AG04450 (cell line): ENCODE measurements at regions not wholly inside any gene's neighbourhood (a gene's known extent, or its start where the extent isn't known, plus 50 kb on each side); places are given as distances from the start of the nearest gene placed in this dataset.

Source experiments
- CTCF ChIA-PET: fragments of 300-600, 350-600 bp; formaldehyde crosslinking; extraction: SDS; loops from one replicate; lab custom pipeline; 2022; ENCODE audit warnings: antibody characterized with exemption, inconsistent platforms; lab: Charles Lee
- POLR2A ChIA-PET: fragments of 350-600 bp; formaldehyde crosslinking; extraction: SDS; loops from one replicate; lab custom pipeline; 2021; ENCODE audit warnings: antibody characterized with exemption, inconsistent platforms; lab: Yijun Ruan, JAX
- DNase-seq: peaks from one replicate; pipeline ENCODE4 v3.0.0-alpha.2; 2011; ENCODE audit warnings: low read depth, low spot score
- H3K27ac ChIP-seq: one replicate; pipeline ENCODE4 v1.5.1; 2012; ENCODE audit warnings: low read depth, low read length, control low read depth
- H3K27me3 ChIP-seq: one replicate; pipeline ENCODE4 v1.6.0; 2012; ENCODE audit warnings: low read length; ENCODE audit not compliant: control insufficient read depth, insufficient read depth
- H3K4me3 ChIP-seq: 2 replicates; pipeline ENCODE4 v1.5.1; 2011; ENCODE audit warnings: mild to moderate bottlenecking, low read depth, low read length, control low read depth
- H3K9me3 ChIP-seq: 2 replicates; pipeline ENCODE4 v1.5.1; 2012; ENCODE audit warnings: low read length; ENCODE audit not compliant: control insufficient read depth, insufficient read depth
- TF ChIP-seq, protein P1 (sequence below): IDR thresholded peaks from 2 replicates; pipeline ENCODE4 v1.5.1; 2011; ENCODE audit warnings: low read depth, low read length, control low read depth, inconsistent platforms

DNA sequence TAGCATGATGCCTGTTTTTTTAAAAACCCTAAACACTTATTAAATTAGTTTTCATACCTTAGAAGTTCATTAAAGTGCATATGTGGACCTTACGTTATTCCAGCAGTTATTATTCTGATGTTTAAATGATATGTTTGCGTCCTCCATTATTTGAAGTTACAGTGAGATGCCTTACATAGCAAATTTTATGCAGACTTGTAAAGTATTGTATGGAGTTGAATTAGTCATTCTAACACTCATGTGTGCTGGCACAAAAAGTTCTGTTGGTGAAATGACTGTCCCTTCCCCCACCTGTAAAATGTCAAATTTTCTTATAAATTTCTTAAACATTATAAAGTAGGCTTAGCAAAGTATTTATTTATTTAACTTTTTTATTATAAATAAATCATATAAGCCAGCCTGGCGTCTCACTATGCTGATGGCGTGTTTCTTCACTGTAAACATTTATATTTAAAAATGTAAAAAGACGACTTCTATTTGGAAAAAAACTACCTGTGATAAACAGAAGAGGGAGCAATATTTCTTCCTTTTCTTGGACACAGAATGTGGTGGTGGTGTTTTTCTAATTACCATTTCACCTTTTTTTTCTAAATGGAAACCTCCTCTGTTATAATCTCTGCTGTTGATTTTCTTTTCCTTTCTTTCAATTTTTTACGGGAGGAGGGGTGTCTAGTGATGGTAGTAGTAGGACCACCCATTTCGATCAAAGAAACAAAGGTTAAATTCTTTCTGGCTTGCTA is 155.4 kb downstream of the RFPL4B start:
- DNase-seq, result no peak
- Histone ChIP-seq H3K27ac (no peak overlapping the region), H3K27me3 (no peaks in the 10 kb centered on the region), H3K4me3 (no peak overlapping the region), H3K9me3 (no peaks in the 10 kb centered on the region)
- CTCF ChIA-PET, result interaction anchor here (0.7 to 1.1 kb wide), 5 partner anchors 22 to 1377 kb away, joined by 3 to 4 read pairs (median 4); no protein-coding TSS in a partner anchor
- POLR2A ChIA-PET, result interaction anchor here (0.6 to 0.7 kb wide), 2 partner anchors 198 to 337 kb away, joined by 3 to 4 read pairs; no protein-coding TSS in a partner anchor
- TF ChIP-seq, protein P1, sequence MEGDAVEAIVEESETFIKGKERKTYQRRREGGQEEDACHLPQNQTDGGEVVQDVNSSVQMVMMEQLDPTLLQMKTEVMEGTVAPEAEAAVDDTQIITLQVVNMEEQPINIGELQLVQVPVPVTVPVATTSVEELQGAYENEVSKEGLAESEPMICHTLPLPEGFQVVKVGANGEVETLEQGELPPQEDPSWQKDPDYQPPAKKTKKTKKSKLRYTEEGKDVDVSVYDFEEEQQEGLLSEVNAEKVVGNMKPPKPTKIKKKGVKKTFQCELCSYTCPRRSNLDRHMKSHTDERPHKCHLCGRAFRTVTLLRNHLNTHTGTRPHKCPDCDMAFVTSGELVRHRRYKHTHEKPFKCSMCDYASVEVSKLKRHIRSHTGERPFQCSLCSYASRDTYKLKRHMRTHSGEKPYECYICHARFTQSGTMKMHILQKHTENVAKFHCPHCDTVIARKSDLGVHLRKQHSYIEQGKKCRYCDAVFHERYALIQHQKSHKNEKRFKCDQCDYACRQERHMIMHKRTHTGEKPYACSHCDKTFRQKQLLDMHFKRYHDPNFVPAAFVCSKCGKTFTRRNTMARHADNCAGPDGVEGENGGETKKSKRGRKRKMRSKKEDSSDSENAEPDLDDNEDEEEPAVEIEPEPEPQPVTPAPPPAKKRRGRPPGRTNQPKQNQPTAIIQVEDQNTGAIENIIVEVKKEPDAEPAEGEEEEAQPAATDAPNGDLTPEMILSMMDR, result peak; percentile 51

DNA sequence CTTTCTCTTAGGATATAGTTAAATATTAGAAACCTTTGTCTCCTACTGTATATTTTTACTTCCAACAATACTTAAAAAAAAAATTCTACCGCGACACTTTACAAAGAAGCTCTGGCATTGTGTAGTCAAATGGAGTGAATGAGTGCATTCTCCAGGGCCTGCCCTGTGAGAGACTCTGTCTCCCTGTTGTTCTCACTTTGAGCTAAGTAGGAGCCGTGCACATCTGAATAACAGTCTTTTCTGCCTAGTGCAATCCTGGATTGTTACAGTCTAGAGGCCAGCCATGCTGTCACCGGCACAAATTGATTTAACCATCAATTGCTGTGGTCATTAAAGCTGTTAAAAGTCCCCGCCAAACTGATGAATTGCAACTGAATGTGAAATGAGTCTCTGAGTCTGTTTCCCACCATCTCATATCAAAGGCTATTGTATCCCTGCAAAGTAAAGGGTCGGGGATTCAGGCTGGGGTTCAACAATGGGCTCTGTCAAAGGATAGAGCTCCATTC is 156.0 kb downstream of the RFPL4B start:
- no peak overlapping the region for H3K4me3 ChIP-seq

DNA sequence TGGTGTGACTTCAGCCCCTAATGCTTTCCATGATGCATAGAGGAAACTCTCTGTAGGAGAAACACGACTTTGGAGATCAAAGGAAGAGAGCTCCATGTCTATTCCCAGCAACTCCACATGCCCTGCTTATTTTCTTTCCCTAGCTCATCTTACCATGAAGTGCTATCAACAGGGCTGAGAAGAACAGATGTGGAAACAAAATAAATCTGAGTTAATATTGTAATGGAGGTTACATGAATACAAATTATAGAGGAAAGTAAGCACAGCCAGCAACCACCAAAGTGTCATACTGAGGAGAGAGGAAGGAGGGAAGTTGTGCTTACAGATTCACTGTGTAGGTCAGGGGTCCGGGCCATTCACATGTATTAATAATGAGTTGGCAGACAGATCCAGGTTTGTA is 157.5 kb downstream of the RFPL4B start:
- no peak overlapping the region for H3K4me3 ChIP-seq
- H3K27me3 ChIP-seq, result no peaks in the 10 kb centered on the region
- ChIA-PET CTCF (interaction anchor here (0.6 to 1.2 kb wide), 2 partner anchors 70 to 163 kb away, joined by 3 to 4 read pairs; no protein-coding TSS in a partner anchor), POLR2A (no interaction called here)
- TF ChIP-seq, protein P1, result no peak
- no peak for DNase-seq
- no peak overlapping the region for H3K27ac ChIP-seq
- no peaks in the 10 kb centered on the region for H3K9me3 ChIP-seq

More for the DNA sequence above, 156.0 kb downstream of the RFPL4B start:
- ChIA-PET CTCF (interaction anchor here (0.5 to 1.2 kb wide), 6 partner anchors 22 to 1376 kb away, joined by 3 to 4 read pairs (median 4); no protein-coding TSS in a partner anchor), POLR2A (interaction anchor here (0.7 kb wide), 1 partner anchor 337 kb away, joined by 3 read pairs; no protein-coding TSS in a partner anchor)
- H3K27ac ChIP-seq, result no peak overlapping the region
- no peaks in the 10 kb centered on the region for H3K9me3 ChIP-seq
- no peak for DNase-seq
- TF ChIP-seq, protein P1, result no peak
- no peaks in the 10 kb centered on the region for H3K27me3 ChIP-seq

DNA sequence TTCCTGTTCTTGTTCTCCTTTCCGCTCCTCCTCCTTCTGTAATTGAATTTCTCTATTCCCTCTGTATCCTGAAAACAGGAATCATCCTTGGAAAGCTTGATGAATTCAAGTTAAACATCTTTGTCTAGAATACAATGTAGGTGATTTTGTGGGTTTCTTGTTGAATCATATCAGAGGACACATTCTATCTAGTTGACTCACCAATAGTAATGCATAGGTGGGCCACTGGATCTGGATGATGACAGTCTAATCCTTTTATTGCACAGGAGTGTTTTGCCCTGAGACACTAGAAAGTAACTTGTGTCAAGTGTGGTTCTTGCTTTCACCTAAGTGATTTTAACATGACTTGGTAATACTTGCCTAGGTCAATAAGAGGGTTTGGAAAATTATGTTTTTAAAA is 164.3 kb downstream of the RFPL4B start:
- no peaks in the 10 kb centered on the region for H3K9me3 ChIP-seq

More for the DNA sequence above, 164.3 kb downstream of the RFPL4B start:
- H3K4me3 ChIP-seq, result no peak overlapping the region
- ChIA-PET POLR2A (no interaction called here), CTCF (no interaction called here)
- DNase-seq, result no peak
- no peaks in the 10 kb centered on the region for H3K27me3 ChIP-seq
- no peak overlapping the region for H3K27ac ChIP-seq
- TF ChIP-seq, protein P1, result no peak
